EH (cell line): ENCODE measurements at regions not wholly inside any gene's neighbourhood (a gene's known extent, or its start where the extent isn't known, plus 50 kb on each side); places are given as distances from the start of the nearest gene placed in this dataset.

Experiments used
- DNase-seq: peaks from one replicate; pipeline ENCODE4 v3.0.0-alpha.2; 2015; ENCODE audit warnings: low read depth

DNA sequence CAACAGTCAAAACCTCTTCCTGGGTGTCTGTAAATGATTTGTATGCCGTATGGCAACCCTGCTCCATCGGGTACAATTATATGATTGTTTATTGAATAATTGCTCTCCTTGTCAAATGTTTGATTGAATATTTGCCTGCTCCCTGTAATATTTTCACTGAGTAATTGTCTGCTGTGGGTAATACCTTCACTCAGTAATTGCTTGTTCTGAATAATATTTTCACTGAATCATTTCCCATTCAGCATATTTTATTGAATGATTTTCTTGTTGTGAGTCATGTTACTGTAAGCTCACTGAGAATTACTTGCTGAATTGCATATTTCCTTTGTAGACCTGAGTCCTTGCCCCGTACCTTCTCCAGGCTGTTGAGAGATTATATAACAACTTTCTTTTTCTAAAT lies 535.2 kb downstream of the METTL4 start:
- DNase-seq, result no peak

DNA sequence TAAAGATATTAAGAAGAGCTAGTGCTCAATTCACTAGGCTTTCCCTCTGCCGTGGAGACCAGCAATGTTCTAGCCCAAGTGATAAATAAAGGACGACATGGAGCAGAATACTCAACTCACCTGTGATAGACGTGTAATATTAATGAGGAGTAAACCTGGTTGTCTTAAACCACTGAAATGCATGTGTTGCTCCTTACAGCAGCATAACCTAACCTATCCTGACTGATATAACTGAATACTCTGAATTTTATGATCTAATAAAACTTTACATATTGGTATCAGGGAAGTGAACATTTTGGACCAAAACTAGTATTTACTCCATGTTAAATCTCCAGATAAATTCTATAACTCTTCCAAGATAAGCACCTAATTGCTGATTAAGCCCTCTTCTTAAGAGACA lies 531.0 kb downstream of the METTL4 start:
- no peak for DNase-seq

DNA sequence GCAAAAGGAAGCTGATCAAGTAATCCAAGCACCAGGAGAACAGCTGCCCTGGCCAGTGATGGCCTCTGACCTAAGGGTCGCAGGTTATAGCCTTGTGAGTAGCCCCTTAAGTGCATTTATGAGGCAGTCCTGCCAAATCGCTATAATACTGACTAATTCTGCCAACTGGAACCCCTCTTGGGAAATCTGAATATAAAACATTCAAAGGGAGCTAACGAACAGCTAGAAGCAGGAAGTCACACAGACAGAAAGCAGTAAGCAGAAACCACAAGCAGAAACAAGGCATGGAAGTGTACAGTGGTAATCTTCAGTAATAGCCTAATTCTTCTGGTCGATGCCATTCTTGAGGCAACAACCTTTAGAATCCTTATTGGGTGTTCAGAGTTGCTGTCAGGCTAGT lies 521.3 kb downstream of the METTL4 start:
- DNase-seq, result no peak

DNA sequence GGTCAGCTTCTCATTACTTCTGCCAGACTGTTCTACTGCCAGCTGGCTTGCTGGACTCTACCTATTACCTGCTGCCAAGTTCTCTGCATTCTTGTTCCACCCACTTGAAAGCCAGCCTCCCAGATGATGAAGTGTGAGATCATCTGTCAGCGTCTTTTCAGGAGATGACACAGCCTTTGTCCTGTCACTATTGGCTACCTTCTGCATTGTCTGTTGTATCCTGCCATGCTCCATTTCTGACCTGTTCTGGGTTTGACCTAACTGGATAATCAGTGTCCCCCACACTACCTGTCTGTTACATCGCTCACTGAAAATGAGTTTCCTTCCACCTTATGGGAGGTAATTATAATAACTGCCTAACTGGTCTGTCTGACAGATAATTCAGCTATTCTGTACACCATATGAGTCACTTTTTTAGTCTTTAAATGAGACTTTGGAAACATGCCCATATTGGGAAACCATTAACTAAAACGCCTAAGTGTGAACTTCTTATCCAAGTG lies 520.6 kb downstream of the METTL4 start:
- DNase-seq, result no peak

DNA sequence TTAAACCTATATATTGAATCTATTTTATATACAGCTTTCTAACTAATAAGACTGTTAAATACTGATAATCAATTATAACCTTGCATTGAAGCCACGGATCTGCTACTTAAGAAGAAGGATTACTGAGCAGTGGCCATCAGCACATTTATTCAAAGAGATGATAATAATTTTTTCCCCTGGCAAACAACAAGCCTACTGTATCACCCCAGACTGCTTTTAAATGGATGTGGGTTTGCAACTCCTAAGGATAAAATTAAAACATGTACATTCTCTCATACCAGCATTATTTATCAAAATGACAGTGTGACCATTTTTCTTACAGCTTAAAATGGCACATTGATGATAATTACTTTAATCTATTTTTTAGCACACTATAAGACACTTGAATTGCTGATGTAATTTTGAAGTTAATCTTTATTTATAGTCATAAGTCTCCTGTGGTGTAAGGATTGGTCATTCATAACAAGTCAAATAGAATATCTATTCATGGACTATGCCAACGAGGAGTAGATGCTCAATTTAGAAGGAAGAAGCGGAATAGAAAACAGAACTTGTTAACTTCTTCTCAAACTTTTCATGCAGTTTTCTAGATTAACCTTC lies 517.7 kb downstream of the METTL4 start:
- no peak for DNase-seq

DNA sequence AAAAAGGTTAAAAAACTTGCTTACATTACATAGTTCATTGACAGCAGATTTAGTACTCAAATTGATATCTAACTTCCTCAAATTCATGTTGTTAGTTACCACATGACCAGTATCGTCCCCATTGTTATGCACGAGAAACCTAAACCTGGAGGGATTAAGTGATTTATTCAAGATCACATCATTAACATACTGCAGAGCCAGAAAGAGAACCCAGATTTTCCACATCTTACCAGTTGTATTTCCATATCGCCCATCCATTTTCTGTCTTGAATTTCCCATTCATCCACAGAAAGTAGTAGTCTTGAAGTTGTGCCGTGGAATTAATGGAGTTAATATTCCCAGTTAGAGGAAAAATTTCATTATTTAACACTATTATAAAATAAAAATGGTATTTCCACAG lies 512.0 kb downstream of the METTL4 start:
- no peak for DNase-seq

DNA sequence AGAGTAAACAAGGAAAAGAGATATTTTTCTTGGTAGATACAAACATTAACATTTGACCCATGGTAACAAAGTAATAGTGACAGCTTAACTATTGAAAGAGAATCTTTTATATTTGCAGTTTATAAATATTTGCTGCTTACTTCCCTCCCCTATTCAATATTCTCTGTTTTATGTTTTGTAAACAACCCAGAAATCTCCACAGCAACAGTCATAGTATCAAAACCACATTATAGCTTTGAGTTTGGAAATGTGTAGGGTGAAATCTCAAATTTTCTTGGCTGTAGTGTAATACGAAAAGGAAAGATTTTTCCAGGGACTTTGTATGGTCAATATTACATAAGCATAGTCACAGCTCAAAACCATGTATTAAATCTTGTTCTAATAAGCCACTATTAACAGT lies 511.2 kb downstream of the METTL4 start:
- no peak for DNase-seq

DNA sequence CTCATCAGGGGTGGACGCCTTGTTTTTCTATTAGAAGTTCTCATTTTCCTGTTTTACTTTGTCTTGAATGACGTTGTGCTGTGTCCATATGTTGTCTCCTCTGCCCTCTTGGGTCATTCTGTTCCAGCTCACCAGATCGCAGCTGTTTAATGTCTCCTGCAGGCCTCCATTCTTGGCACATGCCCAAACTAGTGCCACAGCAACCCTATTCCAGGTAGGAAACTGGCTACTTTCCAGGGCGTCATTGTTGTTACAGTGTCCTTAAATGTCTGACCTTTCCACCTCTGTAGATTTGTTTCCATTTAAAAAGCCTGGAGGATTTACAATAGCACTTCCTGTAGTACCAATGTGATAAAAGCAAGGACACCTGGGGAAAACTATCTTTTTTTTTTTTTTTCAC lies 500.7 kb downstream of the METTL4 start:
- no peak for DNase-seq

DNA sequence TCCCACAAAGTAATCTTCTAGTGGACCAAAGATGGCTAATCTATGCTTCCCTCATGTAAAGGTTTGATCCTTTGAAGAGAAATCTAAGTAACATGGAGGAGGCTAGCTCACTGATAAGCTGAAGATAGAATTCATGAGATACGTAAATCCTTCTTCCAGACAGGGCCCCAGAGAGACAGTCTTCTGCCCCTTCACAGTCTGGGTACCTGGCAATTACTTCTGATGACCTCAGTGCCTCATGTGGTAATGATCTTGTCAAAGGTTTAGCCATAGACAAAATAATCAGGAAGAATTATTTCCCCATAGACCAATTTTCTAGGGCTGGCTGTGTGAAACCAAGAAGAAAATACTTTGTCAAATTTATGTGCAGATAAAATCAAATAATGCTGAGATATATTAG lies 495.8 kb downstream of the METTL4 start:
- no peak for DNase-seq

DNA sequence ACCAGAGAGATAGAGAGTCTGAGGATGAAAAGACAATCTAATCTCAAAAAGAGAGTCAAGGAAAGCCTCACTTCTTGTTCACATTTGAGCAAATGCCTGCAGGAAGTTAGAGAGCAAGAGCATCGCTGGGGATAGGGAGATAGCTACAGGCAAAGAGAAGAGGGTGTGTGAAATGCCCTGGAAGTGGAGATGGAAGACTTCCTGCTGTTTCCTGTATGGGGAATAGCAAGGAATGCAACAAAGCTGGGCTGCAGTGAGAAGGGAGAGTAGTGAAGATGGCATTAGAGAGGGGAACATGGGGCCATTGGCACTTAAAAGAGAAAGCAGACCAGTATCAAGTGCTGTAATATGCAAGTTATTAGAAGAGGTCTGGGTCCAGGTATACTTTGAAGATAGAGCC lies 488.6 kb downstream of the METTL4 start:
- DNase-seq, result no peak

DNA sequence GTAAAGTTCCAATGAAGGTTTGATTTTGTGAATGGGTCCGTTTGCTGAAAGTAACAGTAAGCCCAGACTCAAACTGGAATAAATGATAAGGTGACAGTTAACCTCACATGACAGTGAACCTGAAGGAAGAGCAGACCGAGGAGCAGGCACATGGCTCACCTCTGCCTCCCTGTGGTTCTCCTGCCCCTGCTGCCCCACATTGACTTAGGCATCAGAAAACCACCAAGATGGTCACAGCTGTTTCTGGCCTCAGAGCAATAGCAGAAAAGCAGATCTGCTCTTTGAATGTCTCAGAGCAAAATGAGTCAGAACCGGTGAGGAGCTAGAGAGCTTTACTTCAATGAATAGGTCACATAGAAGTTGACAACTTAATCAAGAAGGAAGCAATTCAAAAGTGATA lies 487.6 kb downstream of the METTL4 start:
- no peak for DNase-seq

DNA sequence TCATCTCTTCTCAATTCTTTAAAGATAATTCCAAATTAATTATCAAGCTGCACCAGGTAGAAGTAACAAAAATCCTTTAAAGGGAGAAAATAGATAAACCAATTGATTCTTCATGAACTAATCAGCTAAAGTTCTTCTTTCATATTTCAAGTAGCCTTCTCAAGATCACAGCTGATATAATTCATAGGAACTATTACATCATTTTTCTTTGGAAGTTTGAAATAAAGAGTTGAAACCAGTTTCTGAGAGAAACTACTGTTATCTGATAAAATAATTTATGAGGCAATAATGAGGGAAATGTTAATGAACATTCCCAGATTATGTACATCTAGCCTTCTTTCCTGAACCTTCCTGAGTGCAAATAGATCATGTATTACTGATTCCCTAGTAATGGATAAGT lies 484.9 kb downstream of the METTL4 start:
- DNase-seq, result no peak

DNA sequence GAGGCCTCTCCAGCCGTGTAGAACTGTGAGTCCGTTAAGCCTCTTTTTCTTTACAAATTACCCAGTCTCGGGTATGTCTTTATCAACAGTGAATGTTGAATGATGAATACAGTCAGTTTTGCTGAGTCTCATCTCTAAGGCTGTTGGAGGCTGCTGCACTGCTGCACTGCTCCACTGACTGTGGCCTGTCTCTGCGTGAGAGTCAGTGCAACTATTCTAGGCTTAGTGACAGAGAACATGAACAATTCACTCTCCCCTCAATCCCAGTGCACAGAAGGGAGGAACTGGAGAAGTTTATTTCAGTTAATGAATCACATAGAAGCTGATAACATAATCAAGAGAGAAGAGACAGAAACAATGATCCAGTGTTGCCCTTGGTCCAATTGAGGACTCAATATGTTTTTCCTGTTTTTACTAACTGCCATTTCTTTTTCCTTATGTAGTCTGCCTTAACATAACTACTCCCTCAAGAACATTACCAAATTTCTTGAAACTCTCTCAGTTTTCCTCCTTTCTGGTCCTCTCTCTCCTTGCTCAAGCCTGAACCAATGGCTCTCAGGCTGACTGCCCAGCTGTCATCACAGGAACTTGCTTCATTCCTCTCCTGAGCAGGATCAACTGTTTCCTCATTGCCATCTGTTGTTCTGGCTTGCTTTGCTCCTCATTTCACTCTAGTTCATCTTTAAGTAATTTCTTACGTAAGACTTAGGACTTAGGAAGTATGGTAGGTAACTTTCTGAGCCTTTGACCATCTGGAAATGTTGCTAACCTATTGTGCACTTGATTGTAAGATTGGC lies 483.2 kb downstream of the METTL4 start:
- no peak for DNase-seq

DNA sequence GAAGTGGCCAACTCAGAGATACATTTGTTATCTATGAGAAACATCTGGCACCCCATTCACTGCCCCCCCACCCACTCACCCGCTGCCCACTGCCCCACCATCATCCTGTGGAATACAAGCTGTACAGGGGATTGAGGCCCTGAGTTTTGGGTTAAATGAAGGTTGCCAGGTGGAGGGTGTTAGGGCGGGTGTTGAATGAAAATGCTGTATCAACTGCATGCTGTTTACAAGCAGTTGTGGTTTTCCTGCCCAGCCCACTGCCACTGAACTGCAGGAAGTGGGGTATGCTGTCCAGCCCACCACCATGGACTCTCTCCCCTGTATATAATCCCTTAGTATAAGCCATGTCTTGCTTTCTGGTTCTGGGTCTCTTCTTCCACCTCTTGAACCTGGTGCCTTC lies 481.9 kb downstream of the METTL4 start:
- DNase-seq, result no peak

DNA sequence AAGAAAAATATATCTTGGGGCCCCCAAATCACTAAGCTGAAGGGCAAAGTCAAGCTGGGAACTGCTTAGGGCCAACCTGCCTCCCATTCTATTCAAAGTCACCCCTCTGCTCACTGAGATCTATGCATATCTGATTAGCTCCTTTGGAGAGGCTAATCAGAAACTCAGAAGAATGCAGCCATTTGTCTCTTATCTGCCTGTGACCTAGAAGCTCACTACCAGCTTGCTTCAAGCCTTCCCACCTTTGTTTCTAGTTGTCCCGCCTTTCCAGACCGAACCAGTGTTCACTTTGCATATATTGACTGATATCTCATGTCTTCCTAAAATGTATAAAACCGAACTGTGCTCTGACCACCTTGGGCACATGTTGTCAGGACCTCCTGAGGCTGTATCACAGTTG lies 479.4 kb downstream of the METTL4 start:
- DNase-seq, result no peak

DNA sequence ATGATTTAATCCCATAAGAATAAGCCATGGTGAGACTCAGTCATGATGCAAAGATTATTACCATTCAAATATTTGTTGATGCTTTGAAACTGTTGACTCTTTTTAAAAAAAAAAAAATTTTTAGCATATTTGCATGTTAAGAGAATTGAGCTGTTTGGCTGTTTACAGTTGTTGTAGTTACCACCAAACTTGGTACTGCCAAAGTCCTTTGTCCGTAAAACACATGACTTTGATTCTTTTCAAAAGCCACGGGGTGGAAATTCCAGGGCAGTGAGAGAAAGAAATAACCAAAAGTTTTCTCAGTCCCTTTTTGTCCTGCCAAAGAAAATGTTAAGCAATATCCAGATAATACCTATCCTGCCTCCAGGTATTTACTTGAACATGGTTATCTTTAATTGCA lies 474.8 kb downstream of the METTL4 start:
- DNase-seq, result no peak

DNA sequence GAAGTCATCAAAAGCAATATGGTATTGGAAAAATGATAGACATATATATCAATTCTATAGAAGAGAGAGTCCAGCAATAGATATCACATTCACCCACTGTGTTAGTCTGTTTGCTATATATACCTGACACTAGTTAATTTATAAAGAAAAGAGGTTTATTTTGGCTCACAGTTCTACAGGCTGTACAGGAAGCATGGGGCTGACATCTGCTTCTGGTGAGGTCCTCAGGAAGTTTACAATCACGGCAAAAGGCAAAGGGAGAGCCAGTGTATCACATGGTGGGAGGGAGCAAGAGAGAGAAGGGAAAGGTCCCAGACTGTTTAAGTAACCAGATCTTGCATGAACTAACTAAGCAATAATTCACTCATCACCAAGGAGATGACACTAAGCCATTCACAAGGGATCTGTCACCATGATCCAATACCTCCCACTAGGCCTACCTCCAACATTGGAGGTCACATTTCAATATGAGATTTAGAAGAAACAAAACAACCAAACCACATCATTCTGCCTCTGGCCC lies 470.6 kb downstream of the METTL4 start:
- DNase-seq, result no peak

DNA sequence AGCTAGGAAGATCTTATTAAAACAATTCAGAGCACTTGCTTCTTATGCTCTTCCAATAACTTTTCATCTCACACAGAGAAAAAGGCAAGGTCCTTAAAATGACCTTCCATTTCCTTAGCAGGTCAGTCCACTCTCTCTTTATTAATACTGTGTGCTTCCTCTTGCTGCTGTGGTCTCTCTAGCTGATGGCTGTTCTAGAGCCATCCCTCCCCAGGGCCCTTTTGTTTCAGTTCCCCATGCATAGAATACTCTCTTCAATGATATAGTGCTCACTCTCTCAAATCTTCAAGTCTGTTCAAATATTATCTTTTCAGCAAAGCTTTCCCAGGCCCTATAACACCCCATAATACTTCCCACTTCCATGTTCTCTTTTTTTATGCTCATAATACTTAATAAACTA lies 469.3 kb downstream of the METTL4 start:
- no peak for DNase-seq

DNA sequence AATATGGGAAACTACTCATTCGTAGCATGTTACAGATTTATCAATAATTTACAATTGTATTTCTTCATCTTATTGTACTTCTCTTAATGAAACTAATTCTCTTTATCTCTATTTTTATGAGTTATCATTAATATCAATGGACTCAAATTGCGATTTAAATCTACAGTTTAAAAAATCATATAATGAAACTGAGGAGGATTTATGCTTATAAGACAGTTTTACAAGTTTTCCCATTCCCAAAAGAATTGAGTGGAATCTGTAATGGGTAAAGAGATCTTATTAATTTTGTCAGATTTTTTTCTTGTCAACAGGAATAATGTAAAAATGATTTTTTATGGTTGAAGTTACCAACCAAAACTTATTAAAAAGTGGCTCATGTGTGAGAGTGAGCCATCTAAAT lies 468.0 kb downstream of the METTL4 start:
- no peak for DNase-seq

DNA sequence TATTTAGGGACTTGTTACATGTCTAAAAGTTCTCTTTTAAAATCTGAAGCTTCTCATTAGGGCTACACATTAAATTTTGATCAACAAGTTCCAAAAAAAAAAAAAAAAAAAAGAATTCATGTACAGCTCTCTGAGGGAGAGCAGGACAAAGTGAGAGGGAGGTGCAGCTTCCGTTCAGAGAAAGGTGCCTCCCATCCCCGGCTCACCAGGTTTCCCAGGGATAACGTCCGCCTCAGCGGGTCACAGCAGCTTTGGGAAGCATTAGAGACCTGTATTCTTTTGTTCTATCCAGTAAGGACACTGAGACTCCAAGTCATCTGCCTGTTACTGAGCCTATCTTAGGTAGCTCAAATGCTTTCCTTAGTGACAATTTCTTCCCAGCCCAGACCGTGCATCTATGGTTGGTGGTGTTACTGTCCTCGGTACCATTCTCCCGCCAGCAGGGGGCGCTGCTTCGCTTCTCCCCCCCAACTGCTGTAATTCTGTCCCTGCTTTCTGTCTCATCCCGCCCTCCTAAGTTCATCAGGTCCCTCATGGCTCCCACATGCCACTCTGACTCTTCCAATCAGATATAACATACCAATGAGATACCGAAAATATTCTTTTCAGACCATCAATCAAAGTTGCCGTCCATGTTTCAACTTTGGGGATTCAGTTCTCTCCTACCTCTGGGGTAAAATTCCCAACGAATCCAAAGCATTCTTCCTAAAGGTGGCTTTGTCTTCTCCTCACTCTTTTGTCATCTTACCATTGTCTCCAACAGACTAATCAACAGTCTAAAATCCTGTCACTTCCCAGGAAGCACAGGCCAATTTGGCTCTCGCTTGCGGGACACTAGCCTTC lies 466.5 kb downstream of the METTL4 start:
- peak; percentile 68 for DNase-seq

DNA sequence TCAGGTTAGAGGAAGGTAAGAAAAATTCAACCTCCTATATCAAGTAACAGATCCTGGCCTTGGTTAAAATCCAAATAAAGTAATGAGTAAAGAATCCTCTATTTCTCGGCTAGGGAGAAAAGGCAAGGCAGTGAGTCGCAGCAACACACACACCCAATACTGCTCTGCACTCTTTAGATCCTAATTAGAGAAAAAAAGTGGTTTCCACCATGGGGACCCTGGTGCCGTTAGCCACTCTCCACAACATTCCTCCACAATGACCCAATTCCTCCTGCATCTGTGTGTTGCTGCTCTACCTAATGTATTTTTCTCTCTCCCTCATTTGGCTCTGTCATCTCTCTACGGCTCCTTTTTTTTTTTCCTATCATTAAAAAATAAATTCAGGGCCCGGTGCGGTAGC lies 462.7 kb downstream of the METTL4 start:
- DNase-seq, result peak; percentile 69

DNA sequence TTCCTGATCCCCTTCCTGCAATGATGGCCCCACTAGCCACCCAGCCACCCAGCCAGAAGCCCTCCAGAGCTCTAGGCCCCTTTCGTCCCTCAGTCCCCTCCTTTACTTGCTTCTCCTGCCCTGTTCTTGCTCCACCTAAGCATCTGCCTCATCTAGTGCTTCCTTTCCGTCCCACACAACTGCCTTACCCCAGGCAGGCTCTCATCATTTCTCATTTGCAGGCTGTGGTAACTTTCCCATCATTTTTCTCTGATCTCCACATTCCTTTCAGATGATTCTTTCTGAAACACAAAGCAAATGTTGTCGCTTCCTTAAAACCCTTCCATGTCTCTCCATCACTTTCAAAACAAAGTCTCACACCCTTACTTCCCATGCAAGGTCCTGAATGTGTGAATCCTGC lies 459.8 kb downstream of the METTL4 start:
- DNase-seq, result peak; percentile 76
